ENCODE measurements at regions not wholly inside any gene's neighbourhood (a gene's known extent, or its start where the extent isn't known, plus 50 kb on each side); places are given as distances from the start of the nearest gene placed in this dataset.

GRCh38 chrX:13518126-13518525, 51.3 kb upstream of the EGFL6 start:
- intact Hi-C loops (cut with DNase I; ENCODE audit: low total_unique reads) = loop anchor here (10.0 kb wide), 1 partner anchor 117 kb away; no protein-coding TSS in a partner anchor
- DNase-seq (ENCODE audit: low spot score in 2 of 2) = no peak
- TF ChIP-seq CTCF (IDR thresholded peaks at IDR 0.05) (no peak), POLR2A (IDR thresholded peaks at IDR 0.05) (no peak)
- WGBS, 2 donors = 51 to 70% methylated on average over 6 of the region's 6 CpGs
- H3K4me3 ChIP-seq (ENCODE audit: low read depth, poor library complexity, severe bottlenecking) = no peak overlapping the region

GRCh38 chrX:13515211-13515930, 54.0 kb upstream of the EGFL6 start:
- intact Hi-C loops (cut with DNase I; ENCODE audit: low total_unique reads) = loop anchor here (10.0 kb wide), 1 partner anchor 119 kb away; no protein-coding TSS in a partner anchor
- no peak for DNase-seq (ENCODE audit: low spot score in 2 of 2)
- H3K4me3 ChIP-seq (ENCODE audit: low read depth, poor library complexity, severe bottlenecking) = no peak overlapping the region
- WGBS, 2 donors = 75 to 84% methylated on average over 3 of the region's 3 CpGs
- TF ChIP-seq CTCF (IDR thresholded peaks at IDR 0.05) (no peak), POLR2A (IDR thresholded peaks at IDR 0.05) (no peak)

GRCh38 chrX:13511944-13512330, 57.5 kb upstream of the EGFL6 start:
- H3K4me3 ChIP-seq (ENCODE audit: low read depth, poor library complexity, severe bottlenecking) = no peak overlapping the region
- TF ChIP-seq POLR2A (IDR thresholded peaks at IDR 0.05) = no peak
- TF ChIP-seq CTCF (IDR thresholded peaks at IDR 0.05) = no peak
- WGBS, 2 donors = 71 to 97% methylated on average over 2 of the region's 2 CpGs
- intact Hi-C loops (cut with DNase I; ENCODE audit: low total_unique reads) = loop anchor here (10.0 kb wide), 1 partner anchor 123 kb away; no protein-coding TSS in a partner anchor
- no peak for DNase-seq (ENCODE audit: low spot score in 2 of 2)

- intact Hi-C loops (cut with DNase I; ENCODE audit: low total_unique reads) = loop anchor here (10.0 kb wide), 1 partner anchor 123 kb away; no protein-coding TSS in a partner anchor
- no peak overlapping the region for H3K4me3 ChIP-seq (ENCODE audit: low read depth, poor library complexity, severe bottlenecking)
- DNase-seq (ENCODE audit: low spot score in 2 of 2) = no peak
- 86 to 100% methylated on average over 1 of the region's 1 CpG for WGBS, 2 donors
- TF ChIP-seq POLR2A (IDR thresholded peaks at IDR 0.05) (no peak), CTCF (IDR thresholded peaks at IDR 0.05) (no peak)
Measured at GRCh38 chrX:13511241-13511943, 58.0 kb upstream of the EGFL6 start.

- H3K4me3 ChIP-seq (ENCODE audit: low read depth, poor library complexity, severe bottlenecking) = no peak overlapping the region
- no peak for DNase-seq (ENCODE audit: low spot score in 2 of 2)
- intact Hi-C loops (cut with DNase I; ENCODE audit: low total_unique reads) = loop anchor here (5.0 kb wide), 1 partner anchor 524 kb away; no protein-coding TSS in a partner anchor
- WGBS, 2 donors = 75 to 84% methylated on average over 2 of the region's 2 CpGs
- no peak for TF ChIP-seq POLR2A (IDR thresholded peaks at IDR 0.05)
- TF ChIP-seq CTCF (IDR thresholded peaks at IDR 0.05) = no peak
Measured at GRCh38 chrX:13507893-13508292, 61.5 kb upstream of the EGFL6 start.

Data from lower leg skin (tissue), 4 donors.